Inflammatory macrophage treated with lipopolysaccharide for 4 hours (primary cell): ENCODE measurements at regions not wholly inside any gene's neighbourhood (a gene's known extent, or its start where the extent isn't known, plus 50 kb on each side); places are given as distances from the start of the nearest gene placed in this dataset.
A peak's percentile ranks its signal among the peaks of the same experiment; 100 is the strongest.

Experiments
- DNase-seq: peaks from one replicate; pipeline ENCODE4 v3.0.0-alpha.2; 2020

DNA sequence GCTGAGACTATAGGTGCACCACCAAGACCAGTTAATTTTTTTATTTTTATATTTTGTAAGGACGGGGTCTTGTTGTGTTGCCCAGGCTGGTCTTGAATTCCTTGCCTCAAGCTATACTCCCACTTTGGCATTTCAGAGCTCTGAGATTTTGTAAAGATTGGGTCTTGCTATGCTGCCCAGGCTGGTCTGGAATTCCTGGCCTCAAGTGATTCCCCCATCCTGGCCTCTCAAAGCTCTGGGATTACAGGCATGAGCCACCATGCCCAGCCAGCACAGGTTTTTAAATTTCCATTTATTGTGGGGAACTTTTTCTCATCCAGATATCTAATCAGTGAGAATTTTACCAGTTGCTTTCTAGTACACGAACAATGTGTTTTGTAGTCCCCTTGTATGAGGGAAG is 156.1 kb upstream of the VLDLR start:
- no peak for DNase-seq

DNA sequence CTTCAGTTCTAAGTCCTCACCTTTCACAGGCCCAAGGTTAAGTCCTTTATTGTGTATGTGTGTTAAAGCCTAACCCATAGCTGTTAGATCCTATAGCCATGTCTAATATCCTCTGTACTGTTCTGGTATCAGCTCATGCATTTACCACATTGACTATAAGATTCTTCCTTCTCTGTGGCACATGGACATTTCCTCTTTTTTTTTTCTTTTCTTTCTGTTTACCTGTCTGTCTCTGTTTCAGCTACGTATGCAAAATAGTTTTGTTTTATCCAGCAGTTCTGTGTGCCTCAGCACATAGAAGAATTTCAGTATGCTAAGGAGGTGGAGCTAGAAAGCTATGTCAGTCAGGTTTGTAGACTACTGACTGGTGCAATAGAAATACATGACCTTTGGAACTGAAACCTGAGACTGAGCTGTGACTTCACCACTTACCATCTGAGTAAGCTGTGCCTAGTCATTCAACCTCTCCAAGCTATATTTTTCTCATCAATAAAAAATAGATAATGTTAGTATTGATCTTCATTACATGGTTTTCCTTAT is 155.6 kb upstream of the VLDLR start:
- DNase-seq = no peak

GRCh38 chr9:2466703-2467102 is 154.9 kb upstream of the VLDLR start:
- DNase-seq = no peak

GRCh38 chr9:2469681-2470221 is 151.8 kb upstream of the VLDLR start:
- DNase-seq = no peak

GRCh38 chr9:2473681-2474080 is 147.9 kb upstream of the VLDLR start:
- no peak for DNase-seq

- no peak for DNase-seq
Observed at GRCh38 chr9:2477755-2478154, 143.8 kb upstream of the VLDLR start.

GRCh38 chr9:2478421-2478820 is 143.2 kb upstream of the VLDLR start:
- no peak for DNase-seq

DNA sequence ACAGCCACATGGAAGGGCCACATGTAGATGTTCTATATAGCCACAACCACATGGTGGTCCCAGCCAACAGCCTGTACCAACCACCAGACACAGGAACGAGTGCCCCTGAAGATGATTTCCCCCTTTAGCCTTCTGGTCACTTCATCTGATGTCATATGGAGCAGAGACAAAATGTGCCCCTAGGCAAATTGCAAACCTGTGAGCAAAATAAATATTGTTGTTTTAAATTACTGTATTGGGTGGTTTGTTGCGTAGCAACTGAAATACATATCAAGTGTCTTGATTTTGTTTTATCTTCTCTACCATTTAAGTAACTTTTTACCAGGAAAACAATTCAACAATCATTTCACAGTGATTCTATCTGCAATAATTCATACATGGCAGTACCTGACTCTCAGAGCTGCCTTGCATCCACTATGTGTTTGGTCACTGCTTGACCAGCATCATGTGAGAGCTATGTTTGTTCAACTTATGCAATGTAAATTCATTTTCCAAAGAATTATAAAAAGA is 142.5 kb upstream of the VLDLR start:
- no peak for DNase-seq

DNA sequence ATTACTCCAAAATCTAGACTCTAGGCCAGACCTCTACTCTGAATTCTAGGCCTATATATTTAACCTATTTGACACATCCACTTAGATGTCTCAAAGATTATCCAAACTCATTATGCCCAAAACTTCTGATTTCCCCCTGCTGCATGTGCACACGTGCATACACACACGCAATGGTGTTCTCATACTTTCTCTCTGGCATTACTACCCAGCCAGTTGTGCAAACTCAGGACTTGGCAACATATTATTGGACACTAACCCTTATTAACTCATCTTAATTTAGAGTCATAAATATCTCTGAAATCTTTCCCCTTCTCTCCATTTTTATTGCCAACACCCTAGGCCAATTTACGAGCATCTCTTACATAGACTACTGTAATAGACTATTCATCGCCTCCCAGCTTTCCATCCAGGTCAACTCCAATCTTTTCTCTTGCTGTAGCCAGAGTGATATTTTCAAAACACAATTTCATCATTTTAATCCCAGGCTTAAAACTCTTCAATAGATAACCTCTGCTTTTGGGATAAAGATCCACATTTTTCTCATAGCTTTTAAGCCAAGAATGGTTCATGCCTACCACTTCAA is 141.2 kb upstream of the VLDLR start:
- no peak for DNase-seq

DNA sequence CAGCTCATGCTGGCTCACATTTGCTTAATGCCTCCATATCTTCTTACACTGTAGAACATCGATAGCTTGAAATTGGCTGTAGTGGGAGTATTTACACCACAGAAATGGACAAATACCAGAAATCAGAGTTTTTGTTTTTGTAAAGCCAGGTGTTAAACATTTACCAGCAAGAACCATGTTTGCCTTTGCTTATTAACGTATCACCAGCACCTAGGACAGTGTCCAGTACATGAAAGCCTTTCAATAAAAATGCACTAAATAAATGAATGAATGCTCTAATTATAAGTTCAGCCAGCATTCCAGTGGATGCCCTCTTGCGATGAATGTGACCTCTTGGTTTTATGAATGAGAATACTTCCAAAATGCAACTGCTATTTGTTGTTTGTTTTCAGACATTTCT is 140.4 kb upstream of the VLDLR start:
- no peak for DNase-seq

GRCh38 chr9:2486988-2487387 is 134.6 kb upstream of the VLDLR start:
- DNase-seq = no peak

- no peak for DNase-seq
Observed at GRCh38 chr9:2489838-2490314, 131.7 kb upstream of the VLDLR start.

DNA sequence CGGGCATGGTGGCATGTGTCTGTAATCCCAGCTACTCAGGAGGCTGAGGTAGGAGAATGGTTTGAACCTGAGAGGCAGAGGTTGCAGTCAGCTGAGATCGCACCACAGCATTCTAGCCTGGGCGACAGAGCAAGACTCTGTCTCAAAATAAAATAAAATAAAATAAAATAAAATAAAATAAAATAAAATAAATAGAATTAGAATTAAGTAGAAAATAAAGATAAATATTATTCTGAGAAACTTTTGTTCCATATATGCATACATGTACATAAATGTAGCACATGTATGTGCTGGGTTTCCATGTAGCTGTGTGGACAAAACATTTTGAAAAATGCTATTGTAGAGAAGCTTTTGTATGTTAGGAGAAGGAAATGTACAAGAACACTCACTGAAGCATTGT is 129.4 kb upstream of the VLDLR start:
- no peak for DNase-seq

GRCh38 chr9:2493109-2493508 is 128.5 kb upstream of the VLDLR start:
- DNase-seq = peak; percentile 22

GRCh38 chr9:2493529-2493928 is 128.1 kb upstream of the VLDLR start:
- no peak for DNase-seq

DNA sequence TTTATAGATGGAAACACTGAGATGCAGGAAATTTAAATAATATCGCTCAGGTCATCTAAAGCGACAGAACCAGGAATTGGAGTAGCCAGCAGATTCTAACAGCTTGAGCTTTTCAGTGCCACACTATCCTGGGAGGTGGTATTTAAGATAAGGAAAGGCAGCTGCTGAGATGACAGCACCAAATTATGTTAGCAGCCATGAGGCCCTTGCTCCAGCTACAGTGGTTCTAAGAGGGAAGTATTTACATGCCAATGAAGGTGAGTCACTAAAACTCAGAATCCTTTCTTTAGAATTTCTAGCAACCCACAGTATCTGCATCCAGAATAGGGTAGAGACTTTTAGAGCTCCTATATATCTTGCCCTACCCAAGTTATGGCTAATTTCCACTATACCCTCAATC is 127.0 kb upstream of the VLDLR start:
- no peak for DNase-seq

DNA sequence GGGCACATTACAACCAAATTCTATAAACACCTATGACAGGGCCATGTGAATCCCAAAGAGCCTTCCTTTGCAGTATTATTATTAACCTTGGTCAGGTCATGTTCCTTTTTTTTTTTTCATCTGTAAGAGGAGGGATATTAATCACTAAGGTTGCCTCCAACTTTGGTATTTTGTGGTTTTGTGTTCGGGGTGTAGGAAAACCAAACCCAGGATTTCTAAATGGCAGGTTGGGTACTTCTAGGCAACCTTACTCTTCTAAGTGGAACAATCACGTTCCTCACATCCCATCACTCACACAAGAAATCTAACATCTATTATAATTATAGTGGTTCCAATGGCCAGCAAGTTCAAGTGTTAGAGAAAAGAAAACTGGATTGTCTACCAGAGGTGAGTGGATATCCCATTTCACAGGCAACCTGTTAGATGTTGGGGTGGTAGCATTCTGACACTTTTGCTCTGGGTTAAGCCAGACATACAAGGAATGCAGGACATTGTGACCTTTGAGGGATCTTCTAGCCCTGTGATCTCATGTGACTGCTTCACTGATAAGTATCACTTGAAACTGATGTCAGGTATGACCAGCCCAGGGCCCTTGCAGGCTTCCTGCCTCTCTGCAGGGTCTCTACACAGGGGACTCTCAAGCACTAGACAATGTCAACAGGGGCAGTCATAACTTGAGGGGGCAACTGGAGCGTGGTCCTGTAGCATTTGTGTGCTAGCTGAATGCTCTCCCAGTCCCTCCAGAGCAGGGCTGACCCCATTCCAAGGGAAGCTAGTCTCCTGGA is 126.2 kb upstream of the VLDLR start:
- no peak for DNase-seq

GRCh38 chr9:2496169-2496568 is 125.4 kb upstream of the VLDLR start:
- DNase-seq = no peak

DNA sequence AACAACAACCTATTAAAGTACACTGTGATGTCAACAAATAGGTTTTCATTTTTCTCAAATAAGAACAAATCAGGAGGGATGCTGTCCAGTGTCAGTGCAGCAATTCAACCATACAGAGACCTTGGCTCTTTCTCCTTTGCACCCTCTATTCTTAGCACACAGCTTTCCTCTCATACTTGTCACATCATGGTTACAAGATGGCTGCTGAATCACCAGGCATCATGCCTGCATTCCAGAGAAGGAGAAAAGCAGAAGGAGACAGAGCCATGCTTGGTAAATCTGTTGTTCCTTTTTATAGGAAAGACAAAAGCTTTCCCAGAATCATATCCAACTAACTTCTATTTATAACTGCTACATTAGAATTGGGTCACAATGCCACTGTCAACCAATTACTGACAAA is 124.7 kb upstream of the VLDLR start:
- DNase-seq = no peak

DNA sequence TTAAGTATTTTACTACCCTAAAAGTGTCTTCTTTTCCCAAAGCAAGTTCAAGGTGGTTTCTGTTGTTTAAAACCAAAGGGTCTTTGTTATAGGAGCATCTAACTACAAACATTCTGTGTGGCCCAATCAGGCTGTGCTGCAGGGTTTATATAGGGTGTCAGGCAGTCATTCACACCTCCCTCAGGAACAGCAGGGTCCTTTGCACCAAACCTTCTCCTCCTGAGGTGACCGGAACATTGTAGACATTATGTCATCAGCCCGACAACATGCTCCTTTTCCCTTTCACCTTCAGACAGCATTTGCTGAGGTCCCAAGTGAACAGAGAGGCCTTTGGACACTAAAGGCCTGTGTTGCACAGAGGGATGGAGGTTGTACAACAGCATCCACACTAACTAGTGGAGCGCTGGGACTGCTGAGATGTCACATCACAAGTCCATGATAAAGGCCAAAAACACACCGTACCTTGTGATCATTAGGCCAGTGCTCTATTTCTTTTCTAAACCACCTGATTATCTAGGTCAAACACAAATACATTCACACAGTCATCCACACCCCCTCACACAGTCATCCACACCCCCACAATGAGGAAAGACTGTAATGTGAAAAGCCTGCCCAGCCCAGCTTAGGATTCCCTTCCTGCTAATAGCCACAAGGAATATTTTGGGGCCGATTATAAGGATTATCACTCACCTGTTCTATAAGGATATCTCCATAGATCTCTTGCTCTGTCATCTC is 123.8 kb upstream of the VLDLR start:
- no peak for DNase-seq

GRCh38 chr9:2502210-2502609 is 119.4 kb upstream of the VLDLR start:
- DNase-seq = no peak

DNA sequence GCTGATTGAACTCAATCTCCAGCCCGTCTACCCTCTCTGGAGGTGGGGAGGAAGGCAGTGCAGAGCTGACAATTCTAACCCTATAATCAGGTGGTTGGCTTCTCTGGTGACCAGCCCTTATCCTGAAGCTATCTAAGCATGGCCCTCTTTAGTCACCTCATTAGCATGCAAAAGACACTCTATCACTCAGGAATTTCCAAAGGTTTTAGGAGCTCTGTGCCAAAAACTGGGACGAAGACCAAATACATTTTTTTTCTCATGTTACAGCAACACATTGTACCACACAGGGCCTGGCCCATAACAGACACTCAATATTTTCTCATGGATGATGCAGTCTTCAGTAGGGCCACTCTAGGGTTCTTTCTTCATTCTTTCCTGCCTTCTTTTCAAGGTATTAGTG is 118.8 kb upstream of the VLDLR start:
- no peak for DNase-seq

DNA sequence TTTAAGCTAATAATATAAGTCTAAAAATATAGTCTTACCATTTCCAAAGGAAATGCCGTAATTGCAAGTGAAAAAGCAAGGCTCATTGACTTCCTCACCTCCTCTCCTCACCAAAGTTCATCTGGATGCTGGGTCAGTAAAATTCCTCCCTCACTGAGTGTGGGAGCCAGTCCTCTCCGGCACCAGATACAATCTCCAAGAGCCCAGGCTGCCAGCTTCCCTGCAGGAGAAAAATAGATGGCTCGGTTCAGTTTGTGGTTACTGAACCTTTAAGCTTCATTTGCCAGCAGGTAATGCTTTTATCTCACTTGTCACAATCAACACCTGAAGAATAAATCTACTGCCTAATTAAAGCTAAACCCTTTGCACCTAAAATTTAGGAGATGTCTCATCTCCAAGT is 115.3 kb upstream of the VLDLR start:
- DNase-seq = no peak
